H9 (cell line): ENCODE measurements at regions not wholly inside any gene's neighbourhood (a gene's known extent, or its start where the extent isn't known, plus 50 kb on each side); places are given as distances from the start of the nearest gene placed in this dataset.

Experiments
- DNase-seq: peaks from one replicate; pipeline ENCODE4 v3.0.0-alpha.2; 2017
- H2AFZ ChIP-seq: one replicate; pipeline ENCODE4 v1.6.1; 2013; ENCODE audit warnings: mild to moderate bottlenecking, low read length, control low read depth, moderate library complexity
- H2AK5ac ChIP-seq: 2 replicates; pipeline ENCODE4 v1.6.1; 2013; ENCODE audit warnings: low read length, control low read depth, mixed read lengths; ENCODE audit not compliant: insufficient read length
- H2BK120ac ChIP-seq: one replicate; pipeline ENCODE4 v1.6.1; 2013; ENCODE audit warnings: low read depth, mild to moderate bottlenecking, low read length, control low read depth, inconsistent platforms; ENCODE audit not compliant: poor library complexity, severe bottlenecking
- H2BK12ac ChIP-seq: 2 replicates; pipeline ENCODE4 v1.6.1; 2013; ENCODE audit warnings: low read length, control low read depth, mixed read lengths, low read depth; ENCODE audit not compliant: insufficient read length
- H2BK15ac ChIP-seq: 2 replicates; pipeline ENCODE4 v1.6.1; 2013; ENCODE audit warnings: low read depth, low read length, control low read depth
- H2BK20ac ChIP-seq: one replicate; pipeline ENCODE4 v1.6.1; 2013; ENCODE audit warnings: low read depth, mild to moderate bottlenecking, low read length, control low read depth, inconsistent platforms; ENCODE audit not compliant: poor library complexity, severe bottlenecking
- H2BK5ac ChIP-seq: 2 replicates; pipeline ENCODE4 v1.6.1; 2013; ENCODE audit warnings: low read length, control low read depth, mixed read lengths; ENCODE audit not compliant: insufficient read length
- H3K14ac ChIP-seq: 2 replicates; pipeline ENCODE4 v1.6.1; 2013; ENCODE audit warnings: low read length, control low read depth; ENCODE audit not compliant: insufficient read depth
- H3K18ac ChIP-seq: 2 replicates; pipeline ENCODE4 v1.6.1; 2013; ENCODE audit warnings: low read depth, mild to moderate bottlenecking, mixed read lengths, low read length, control low read depth; ENCODE audit not compliant: insufficient read length
- H3K23ac ChIP-seq: 2 replicates; pipeline ENCODE4 v1.6.1; 2013; ENCODE audit warnings: low read length, control low read depth, mixed read lengths, low read depth; ENCODE audit not compliant: insufficient read length
- H3K23me2 ChIP-seq: 2 replicates; pipeline ENCODE4 v1.6.1; 2013; ENCODE audit warnings: low read depth, mild to moderate bottlenecking, mixed read lengths, low read length, control low read depth; ENCODE audit not compliant: insufficient read length, poor library complexity, severe bottlenecking
- H3K27ac ChIP-seq: 2 replicates; pipeline ENCODE4 v1.5.1; 2013; ENCODE audit warnings: low read length, control low read depth, mixed read lengths, low read depth; ENCODE audit not compliant: insufficient read length
- H3K27me3 ChIP-seq: 2 replicates; pipeline ENCODE4 v1.6.1; 2013; ENCODE audit warnings: low read length, control low read depth, inconsistent platforms; ENCODE audit not compliant: insufficient read depth
- H3K4ac ChIP-seq: 2 replicates; pipeline ENCODE4 v1.6.1; 2013; ENCODE audit warnings: low read depth, mild to moderate bottlenecking, control low read depth, inconsistent platforms, low read length, moderate library complexity
- H3K4me1 ChIP-seq: 2 replicates; pipeline ENCODE4 v1.6.1; 2013; ENCODE audit warnings: low read length, control low read depth, inconsistent platforms; ENCODE audit not compliant: insufficient read depth
- H3K4me2 ChIP-seq: 2 replicates; pipeline ENCODE4 v1.6.1; 2013; ENCODE audit warnings: low read length, control low read depth, mixed read lengths; ENCODE audit not compliant: insufficient read length, insufficient read depth
- H3K56ac ChIP-seq: 2 replicates; pipeline ENCODE4 v1.6.1; 2013; ENCODE audit warnings: low read depth, mild to moderate bottlenecking, mixed read lengths, low read length, control low read depth; ENCODE audit not compliant: insufficient read length
- H3K79me1 ChIP-seq: 2 replicates; pipeline ENCODE4 v1.6.1; 2013; ENCODE audit warnings: low read depth, mild to moderate bottlenecking, moderate library complexity, low read length, control low read depth, inconsistent platforms; ENCODE audit not compliant: insufficient read depth, poor library complexity, severe bottlenecking
- H3K79me2 ChIP-seq: 2 replicates; pipeline ENCODE4 v1.6.1; 2013; ENCODE audit warnings: low read length, control low read depth, inconsistent platforms; ENCODE audit not compliant: insufficient read depth
- H3K9ac ChIP-seq: 2 replicates; pipeline ENCODE4 v1.6.1; 2013; ENCODE audit warnings: low read length, control low read depth, mixed read lengths; ENCODE audit not compliant: insufficient read length; ENCODE audit errors: extremely low read depth
- H3K9me3 ChIP-seq: one replicate; pipeline ENCODE4 v1.6.1; 2013; ENCODE audit warnings: low read depth, low read length, inconsistent platforms; ENCODE audit not compliant: control insufficient read depth
- H3T11ph ChIP-seq: one replicate; pipeline ENCODE4 v1.6.1; 2013; ENCODE audit warnings: mild to moderate bottlenecking, low read length, control low read depth, inconsistent platforms
- H4K20me1 ChIP-seq: one replicate; pipeline ENCODE4 v1.6.1; 2013; ENCODE audit not compliant: control insufficient read depth, insufficient read length, insufficient read depth
- H4K5ac ChIP-seq: 2 replicates; pipeline ENCODE4 v1.6.1; 2013; ENCODE audit warnings: low read depth, mild to moderate bottlenecking, mixed read lengths, low read length, control low read depth; ENCODE audit not compliant: insufficient read length
- H4K8ac ChIP-seq: replicated peaks from 2 replicates; pipeline ENCODE4 v1.6.1; 2013; ENCODE audit warnings: low read length, control low read depth, mixed read lengths, low read depth; ENCODE audit not compliant: insufficient read length
- H4K91ac ChIP-seq: 2 replicates; pipeline ENCODE4 v1.6.1; 2013; ENCODE audit warnings: low read depth, mild to moderate bottlenecking, moderate library complexity, mixed read lengths, low read length, control low read depth; ENCODE audit not compliant: insufficient read length
- H3K27ac Mint-ChIP-seq, 3 experiments: 2 replicates in 2 of 3; 3 replicates in 1 of 3; pipeline ENCODE4 v1.8.0; 2020 to 2021; ENCODE audit warnings: mixed read lengths in 3 of 3, mild to moderate bottlenecking in 1 of 3, moderate library complexity in 1 of 3
- H3K27me3 Mint-ChIP-seq: 2 replicates; pipeline ENCODE4 v1.8.0; 2021; ENCODE audit warnings: low read depth, mild to moderate bottlenecking, moderate library complexity, mixed read lengths
- H3K36me3 Mint-ChIP-seq, 3 experiments: 2 replicates in 2 of 3; 3 replicates in 1 of 3; pipeline ENCODE4 v1.8.0; 2020 to 2021; ENCODE audit warnings: low read depth in 3 of 3, mixed read lengths in 3 of 3; ENCODE audit not compliant: insufficient read depth in 1 of 3
- H3K4me1 Mint-ChIP-seq, 2 experiments: 2 replicates each; pipeline ENCODE4 v1.8.0; 2020; ENCODE audit warnings: mixed read lengths in 2 of 2
- H3K4me3 Mint-ChIP-seq, 2 experiments: 2 replicates in 1 of 2; 3 replicates in 1 of 2; pipeline ENCODE4 v1.8.0; 2020 to 2021; ENCODE audit warnings: mild to moderate bottlenecking in 2 of 2, mixed read lengths in 2 of 2, moderate library complexity in 1 of 2
- H3K9me3 Mint-ChIP-seq, 2 experiments: 2 replicates in 1 of 2; 3 replicates in 1 of 2; pipeline ENCODE4 v1.8.0; 2020; ENCODE audit warnings: mild to moderate bottlenecking in 2 of 2, mixed read lengths in 2 of 2, moderate library complexity in 1 of 2
- CTCF ChIP-seq: fragments of 200-600 bp; sonication (generic); conservative IDR thresholded peaks from 3 replicates; pipeline ENCODE4 v1.8.0; 2021; ENCODE audit warnings: antibody characterized with exemption, mild to moderate bottlenecking
- WGBS: extraction: QIAGEN DNeasy Blood & Tissue Kit; methylation state at CpG from one replicate; pipeline ENCODE4 v1.1.7; 2013; ENCODE audit warnings: missing lambda C conversion rate, low lambda C conversion rate, mixed read lengths; ENCODE audit not compliant: insufficient read length; ENCODE audit errors: extremely low coverage; 5-methylcytosine and 5-hydroxymethylcytosine counted together

GRCh38 chr10:61548364-61548763 lies 95.2 kb upstream of the TMEM26 start:
- H3K4me1 ChIP-seq, result no peaks in the 10 kb centered on the region
- no peak for DNase-seq
- H2AFZ ChIP-seq, result no peak overlapping the region
- no peaks in the 10 kb centered on the region for H4K20me1 ChIP-seq
- H2BK5ac ChIP-seq, result no peak overlapping the region
- H2BK20ac ChIP-seq, result no peak overlapping the region
- no peaks in the 10 kb centered on the region for H3K4me1 Mint-ChIP-seq
- no peaks in the 10 kb centered on the region; the same call in 1 of the 2 replicates for H3K27me3 Mint-ChIP-seq
- H3K36me3 Mint-ChIP-seq, result no peaks in the 10 kb centered on the region
- no peak overlapping the region for H3K56ac ChIP-seq
- H3K4me2 ChIP-seq, result no peak overlapping the region
- no peak overlapping the region for H3K9ac ChIP-seq
- H2BK15ac ChIP-seq, result no peak overlapping the region
- no peaks in the 10 kb centered on the region for H3K23me2 ChIP-seq
- H2BK12ac ChIP-seq, result no peak overlapping the region
- no peak overlapping the region for H3K4me3 Mint-ChIP-seq
- H4K5ac ChIP-seq, result no peak overlapping the region
- no peak for TF ChIP-seq CTCF
- H3K4ac ChIP-seq, result no peak overlapping the region
- H4K8ac ChIP-seq, result no peak overlapping the region
- no peak overlapping the region for H3K14ac ChIP-seq
- no peak overlapping the region for H3K23ac ChIP-seq
- H3K27ac Mint-ChIP-seq, result no peak overlapping the region
- no peaks in the 10 kb centered on the region for H3K79me2 ChIP-seq
- no peak overlapping the region for H2BK120ac ChIP-seq
- no peak overlapping the region for H4K91ac ChIP-seq
- H3K9me3 Mint-ChIP-seq, result no peaks in the 10 kb centered on the region; a peak in 1 of 5 replicates
- H3K27ac ChIP-seq, result no peak overlapping the region
- no peaks in the 10 kb centered on the region for H3K79me1 ChIP-seq
- no peak overlapping the region for H2AK5ac ChIP-seq
- no peaks in the 10 kb centered on the region for H3K9me3 ChIP-seq
- H3T11ph ChIP-seq, result no peak overlapping the region
- H3K18ac ChIP-seq, result no peak overlapping the region
- H3K27me3 ChIP-seq, result no peaks in the 10 kb centered on the region
- WGBS, result no CpG with 5 or more reads among the region's 4 CpGs
